HG03565 (cell line): ENCODE measurements at regions not wholly inside any gene's neighbourhood (a gene's known extent, or its start where the extent isn't known, plus 50 kb on each side); places are given as distances from the start of the nearest gene placed in this dataset.
"Not testable (repeated sequence)": the region's sequence is repeated elsewhere in the genome, so short reads cannot be mapped to it uniquely, and the experiment has no call there.

Experiments
- ATAC-seq: cut with Tn5 transposase; IDR thresholded peaks from one replicate; pipeline ENCODE4 v1.9.1; 2021; ENCODE audit warnings: mild to moderate bottlenecking, moderate library complexity; ENCODE audit not compliant: unreplicated experiment

GRCh38 chr9:42568942-42569556 lies 385.6 kb downstream of the SPATA31A6 start:
- ATAC-seq, result not testable (repeated sequence)

- ATAC-seq, result not testable (repeated sequence)
Observed at GRCh38 chr9:42577851-42578250, 394.4 kb downstream of the SPATA31A6 start.
